ENCODE measurements at regions not wholly inside any gene's neighbourhood (a gene's known extent, or its start where the extent isn't known, plus 50 kb on each side); places are given as distances from the start of the nearest gene placed in this dataset.

DNA sequence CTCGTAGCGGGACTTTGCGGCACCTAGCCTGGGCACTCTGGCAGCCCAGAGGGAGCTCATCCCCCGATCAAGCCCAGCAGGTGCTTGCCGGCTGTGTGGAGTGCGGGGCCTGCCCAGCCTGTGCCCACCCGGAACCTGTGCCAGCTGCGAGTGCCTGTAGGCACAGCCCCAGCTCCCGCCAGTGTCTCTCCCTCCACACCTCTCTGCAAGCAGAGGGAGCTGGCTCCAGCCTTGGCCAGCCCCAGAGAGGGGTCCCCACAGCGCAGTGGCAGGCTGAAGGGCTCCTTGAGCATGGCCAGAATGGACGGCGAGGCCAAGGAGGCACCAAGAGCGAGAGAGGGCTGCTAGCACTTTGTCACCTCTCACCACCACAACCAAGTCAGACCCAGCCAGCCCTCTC is 55.5 kb upstream of the C1QTNF9B start:
- Histone ChIP-seq H3K27ac (ENCODE audit: insufficient read depth, low read depth, low read length) (no peak overlapping the region), H3K9me1 (replicated peaks; ENCODE audit: control insufficient read depth, extremely low read depth, insufficient read depth, low read length) (no peaks in the 10 kb centered on the region), H3K4me1 (ENCODE audit: control insufficient read depth, extremely low read depth, insufficient read depth, low read length) (no peaks in the 10 kb centered on the region), H3K27me3 (ENCODE audit: control insufficient read depth in 2 of 2, insufficient read depth in 2 of 2, low read length in 2 of 2) (no peaks in the 10 kb centered on the region), H2AFZ (ENCODE audit: low read depth, low read length) (no peak overlapping the region), H3K4me2 (ENCODE audit: insufficient read depth, low read length) (no peak overlapping the region), H3K79me2 (ENCODE audit: control insufficient read depth, insufficient read depth, low read length) (no peaks in the 10 kb centered on the region), H3K36me3 (ENCODE audit: control insufficient read depth in 2 of 2, extremely low read depth in 1 of 2, insufficient read depth in 2 of 2, low read length in 2 of 2) (no peaks in the 10 kb centered on the region), H3K9me3 (replicated peaks; ENCODE audit: control insufficient read depth, insufficient read depth, low read length) (no peaks in the 10 kb centered on the region), H3K4me3 (replicated peaks in 1 of 3; ENCODE audit: insufficient read depth in 1 of 3, low read depth in 1 of 3, low read length in 3 of 3) (no peak overlapping the region), H3K9ac (replicated peaks; ENCODE audit: extremely low read depth, insufficient read depth, low read length) (no peak overlapping the region), H4K20me1 (replicated peaks; ENCODE audit: control insufficient read depth, extremely low read depth, insufficient read depth, low read length) (no peaks in the 10 kb centered on the region)
- CTCF ChIA-PET, result interaction anchor here (1.1 to 8.6 kb wide), 3 partner anchors 7 to 23 kb away, joined by 3 to 50 read pairs (median 3); no protein-coding TSS in a partner anchor
- POLR2A ChIA-PET, result no interaction called here
- FAIRE-seq, result no peak
- dilution Hi-C loops (cut with MboI; ENCODE audit: extremely low pct_ligation_motif_present, low sequenced_read_pairs) (no loop called here), intact Hi-C loops (cut with micrococcal nuclease) (no loop called here)
- TF ChIP-seq EZH2 (IDR thresholded peaks at IDR 0.05; ENCODE audit: borderline replicate concordance, low read depth, low read length, severe bottlenecking) (no peak), POLR2AphosphoS5 (IDR thresholded peaks at IDR 0.05; ENCODE audit: insufficient read depth, low read depth, low read length) (no peak), FOS (IDR thresholded peaks at IDR 0.05; ENCODE audit: borderline replicate concordance, insufficient read depth, low read length) (no peak), POLR2A (IDR thresholded peaks at IDR 0.05; ENCODE audit: low read depth, low read length) (no peak), JUN (IDR thresholded peaks at IDR 0.05; ENCODE audit: borderline replicate concordance, insufficient read depth, insufficient read length, low read depth) (no peak), GATA2 (IDR thresholded peaks at IDR 0.05; ENCODE audit: insufficient read depth, insufficient read length, low read depth, low read length) (no peak), MYC (IDR thresholded peaks at IDR 0.05; ENCODE audit: low read depth, low read length) (no peak)
- TF ChIP-seq, protein P1, sequence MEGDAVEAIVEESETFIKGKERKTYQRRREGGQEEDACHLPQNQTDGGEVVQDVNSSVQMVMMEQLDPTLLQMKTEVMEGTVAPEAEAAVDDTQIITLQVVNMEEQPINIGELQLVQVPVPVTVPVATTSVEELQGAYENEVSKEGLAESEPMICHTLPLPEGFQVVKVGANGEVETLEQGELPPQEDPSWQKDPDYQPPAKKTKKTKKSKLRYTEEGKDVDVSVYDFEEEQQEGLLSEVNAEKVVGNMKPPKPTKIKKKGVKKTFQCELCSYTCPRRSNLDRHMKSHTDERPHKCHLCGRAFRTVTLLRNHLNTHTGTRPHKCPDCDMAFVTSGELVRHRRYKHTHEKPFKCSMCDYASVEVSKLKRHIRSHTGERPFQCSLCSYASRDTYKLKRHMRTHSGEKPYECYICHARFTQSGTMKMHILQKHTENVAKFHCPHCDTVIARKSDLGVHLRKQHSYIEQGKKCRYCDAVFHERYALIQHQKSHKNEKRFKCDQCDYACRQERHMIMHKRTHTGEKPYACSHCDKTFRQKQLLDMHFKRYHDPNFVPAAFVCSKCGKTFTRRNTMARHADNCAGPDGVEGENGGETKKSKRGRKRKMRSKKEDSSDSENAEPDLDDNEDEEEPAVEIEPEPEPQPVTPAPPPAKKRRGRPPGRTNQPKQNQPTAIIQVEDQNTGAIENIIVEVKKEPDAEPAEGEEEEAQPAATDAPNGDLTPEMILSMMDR (IDR thresholded peaks at IDR 0.05; ENCODE audit: extremely low read depth in 1 of 2, insufficient read depth in 1 of 2, low read depth in 1 of 2, low read length in 2 of 2), result no peak
- TF ChIP-seq, protein P2, sequence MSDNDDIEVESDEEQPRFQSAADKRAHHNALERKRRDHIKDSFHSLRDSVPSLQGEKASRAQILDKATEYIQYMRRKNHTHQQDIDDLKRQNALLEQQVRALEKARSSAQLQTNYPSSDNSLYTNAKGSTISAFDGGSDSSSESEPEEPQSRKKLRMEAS (IDR thresholded peaks at IDR 0.05; ENCODE audit: insufficient read depth, insufficient read length), result no peak
- no TSS peak for BruUV-seq (replicated peaks)
- no peak for DNase-seq (ENCODE audit: low read depth, low spot score)

All from endothelial cell of umbilical vein (primary cell).